ENCODE measurements at regions not wholly inside any gene's neighbourhood (a gene's known extent, or its start where the extent isn't known, plus 50 kb on each side); places are given as distances from the start of the nearest gene placed in this dataset.

- DNase-seq (ENCODE audit: low read depth in 1 of 2, low spot score in 2 of 2): no peak
Measured at GRCh38 chr5:171614511-171614910, 171.1 kb upstream of the SMIM23 start.

More at GRCh38 chr5:171614511-171614910, 171.1 kb upstream of the SMIM23 start:
- H3K36me3 ChIP-seq (ENCODE audit: control insufficient read depth in 2 of 4, insufficient read depth in 4 of 4, low read length in 3 of 4): no peaks in the 10 kb centered on the region
- H3K79me2 ChIP-seq (ENCODE audit: control insufficient read depth in 1 of 2, insufficient read depth in 2 of 2, low read length in 2 of 2): no peaks in the 10 kb centered on the region
- no peaks in the 10 kb centered on the region for H3K9me3 ChIP-seq (ENCODE audit: insufficient read depth in 2 of 2, low read depth in 1 of 2, low read length in 1 of 2)
- no peak for FAIRE-seq
- H3K4me2 ChIP-seq (ENCODE audit: insufficient read depth in 1 of 2, low read depth in 2 of 2, low read length in 2 of 2): no peak overlapping the region
- H2BK12ac ChIP-seq (ENCODE audit: low read depth, low read length): no peak overlapping the region
- no peak overlapping the region for H3K23ac ChIP-seq (ENCODE audit: insufficient read length)
- H2AK5ac ChIP-seq (ENCODE audit: low read depth, low read length): no peak overlapping the region
- no peak overlapping the region for H2BK120ac ChIP-seq (replicated peaks; ENCODE audit: low read depth, low read length)
- 86% methylated on average over 5 of the region's 5 CpGs; no CpG with 5 or more reads in 1 of the 2 experiments for WGBS, 2 experiments (ENCODE audit: extremely low coverage in 1 of 2, insufficient coverage in 1 of 2, insufficient read length in 1 of 2, insufficient replicate concordance in 2 of 2, low coverage in 1 of 2, low lambda C conversion rate in 2 of 2, missing lambda C conversion rate in 1 of 2)
- H4K91ac ChIP-seq (replicated peaks; ENCODE audit: insufficient read length, low read length): no peak overlapping the region
- H2BK20ac ChIP-seq (ENCODE audit: low read length): no peak overlapping the region
- peaks cover 0 to 14% (median 12%) of the 10 kb centered on the region in 4 experiments; a peak in 4 of 7 replicates for H3K4me1 ChIP-seq (replicated peaks in 1 of 4; ENCODE audit: control insufficient read depth in 3 of 4, insufficient read depth in 4 of 4, low read length in 3 of 4)
- H3K27ac ChIP-seq (ENCODE audit: low read depth, low read length): no peak overlapping the region
- H3K27me3 ChIP-seq (replicated peaks in 1 of 4; ENCODE audit: control insufficient read depth in 3 of 4, extremely low read depth in 1 of 4, insufficient read depth in 3 of 4, low read length in 3 of 4): peaks cover 0 to 44% (median 29%) of the 10 kb centered on the region in 4 experiments; a peak in 6 of 7 replicates
- H4K20me1 ChIP-seq (replicated peaks in 1 of 2; ENCODE audit: control insufficient read depth in 1 of 2, insufficient read depth in 2 of 2, low read length in 2 of 2): peaks cover 0 to 1% of the 10 kb centered on the region in 2 experiments
- no peak overlapping the region for H2BK15ac ChIP-seq (ENCODE audit: low read length)
- no peak overlapping the region for H3K4me3 ChIP-seq (ENCODE audit: extremely low read depth in 1 of 4, insufficient read depth in 2 of 4, low read depth in 3 of 4, low read length in 4 of 4)
- no peak overlapping the region for H4K8ac ChIP-seq (ENCODE audit: extremely low read depth, insufficient read depth, low read length)
- no peaks in the 10 kb centered on the region for H3K79me1 ChIP-seq (ENCODE audit: low read depth, low read length)
- H2BK5ac ChIP-seq (ENCODE audit: low read depth, low read length): no peak overlapping the region
- H3K56ac ChIP-seq (replicated peaks; ENCODE audit: insufficient read length, low read depth, low read length): no peak overlapping the region
- H3K9ac ChIP-seq (replicated peaks in 1 of 4; ENCODE audit: extremely low read depth in 1 of 4, low read depth in 3 of 4, low read length in 3 of 4): no peak overlapping the region
- POLR2A ChIA-PET (ENCODE audit: partially characterized antibody): interaction anchor here (0.6 to 1.4 kb wide), 2 partner anchors 9 to 34 kb away, joined by 3 to 4 read pairs; no protein-coding TSS in a partner anchor
- no peak overlapping the region for H2AFZ ChIP-seq (ENCODE audit: low read length)
- H3K23me2 ChIP-seq (ENCODE audit: low read depth, low read length): no peaks in the 10 kb centered on the region
- H3K18ac ChIP-seq (ENCODE audit: extremely low read depth, low read length): no peak overlapping the region
- H3K14ac ChIP-seq (ENCODE audit: insufficient read length): no peak overlapping the region
- H3K4ac ChIP-seq (replicated peaks; ENCODE audit: insufficient read length, low read depth, low read length): no peak overlapping the region
- CTCF ChIA-PET (ENCODE audit: partially characterized antibody): interaction anchor here (0.6 to 2.9 kb wide), 11 partner anchors 8 to 398 kb away, joined by 3 to 18 read pairs (median 5); partner anchors contain the start of gene FGF18
- TF ChIP-seq BCL11A (IDR thresholded peaks at IDR 0.05; ENCODE audit: low read depth in 2 of 2, low read length in 2 of 2) (no peak), TCF12 (IDR thresholded peaks at IDR 0.05; ENCODE audit: low read depth, low read length) (no peak), USF2 (IDR thresholded peaks at IDR 0.05; ENCODE audit: low read length) (no peak), KDM5A (IDR thresholded peaks at IDR 0.05; ENCODE audit: low read length) (no peak), EGR1 (IDR thresholded peaks at IDR 0.05; ENCODE audit: borderline replicate concordance, low read depth, low read length) (no peak), MAFK (IDR thresholded peaks at IDR 0.05; ENCODE audit: low read depth, low read length) (no peak), JUN (IDR thresholded peaks at IDR 0.05; ENCODE audit: low read depth, low read length) (no peak), SUZ12 (IDR thresholded peaks at IDR 0.05; ENCODE audit: low read length) (no peak), POU5F1 (IDR thresholded peaks at IDR 0.05; ENCODE audit: low read depth, low read length) (no peak)
- H4K5ac ChIP-seq (ENCODE audit: insufficient read length, low read depth, low read length): no peak overlapping the region

Measured in H1 (cell line).